ENCODE measurements at regions not wholly inside any gene's neighbourhood (a gene's known extent, or its start where the extent isn't known, plus 50 kb on each side); places are given as distances from the start of the nearest gene placed in this dataset.

- TF ChIP-seq CTCF (IDR thresholded peaks at IDR 0.05; ENCODE audit: borderline replicate concordance, insufficient read depth, low read depth, low read length): no peak
- no peak overlapping the region for H3K4me3 ChIP-seq (ENCODE audit: low read depth, low read length)
These were observed 85.2 kb upstream of the ITGA4 start for GRCh38 chr2:181371782-181372645.

DNA sequence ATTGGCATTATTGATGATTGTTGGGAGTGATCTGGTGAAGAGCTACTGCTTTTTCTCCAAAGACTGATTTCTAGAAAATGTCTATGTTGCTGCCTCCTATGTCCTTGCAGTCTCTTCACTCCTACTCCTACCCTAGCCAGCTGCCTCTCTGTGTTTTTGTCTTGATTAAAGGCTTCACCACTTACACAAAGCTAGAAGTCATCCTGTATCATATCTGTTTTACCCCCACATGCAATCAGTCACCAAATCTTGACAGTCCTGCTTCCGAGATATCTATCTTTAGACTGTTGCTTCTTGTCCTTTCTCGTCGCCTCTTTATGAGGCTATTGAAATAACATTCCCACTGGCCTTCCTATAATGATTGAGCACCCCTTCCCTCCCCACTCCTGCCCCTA, 84.5 kb upstream of the ITGA4 start:
- H3K4me3 ChIP-seq (ENCODE audit: low read depth, low read length): no peak overlapping the region
- no peak for TF ChIP-seq CTCF (IDR thresholded peaks at IDR 0.05; ENCODE audit: borderline replicate concordance, insufficient read depth, low read depth, low read length)

GRCh38 chr2:181374781-181375675, 82.2 kb upstream of the ITGA4 start:
- TF ChIP-seq CTCF (IDR thresholded peaks at IDR 0.05; ENCODE audit: borderline replicate concordance, insufficient read depth, low read depth, low read length): no peak
- H3K4me3 ChIP-seq (ENCODE audit: low read depth, low read length): no peak overlapping the region

GRCh38 chr2:181376442-181376841, 80.7 kb upstream of the ITGA4 start:
- no peak for TF ChIP-seq CTCF (IDR thresholded peaks at IDR 0.05; ENCODE audit: borderline replicate concordance, insufficient read depth, low read depth, low read length)
- H3K4me3 ChIP-seq (ENCODE audit: low read depth, low read length): no peak overlapping the region

DNA sequence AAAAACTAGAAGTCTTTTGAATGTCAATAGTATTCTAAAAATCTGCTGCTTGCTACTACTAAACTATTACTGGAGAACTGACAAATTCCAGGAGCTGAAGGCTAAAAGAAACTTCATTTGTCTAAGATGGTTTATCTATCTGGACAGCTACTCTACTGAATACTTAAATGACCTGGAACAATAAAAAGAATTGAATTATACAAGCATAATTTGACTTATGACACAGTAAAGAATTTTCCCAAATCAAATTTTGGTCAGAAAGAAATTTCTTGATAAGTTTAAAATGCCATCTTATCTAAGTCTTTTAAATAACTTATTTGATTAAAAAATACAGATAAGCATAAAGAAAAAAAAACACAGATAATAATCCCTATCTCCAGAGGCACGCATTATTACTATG, 80.2 kb upstream of the ITGA4 start:
- H3K4me3 ChIP-seq (ENCODE audit: low read depth, low read length): no peak overlapping the region
- TF ChIP-seq CTCF (IDR thresholded peaks at IDR 0.05; ENCODE audit: borderline replicate concordance, insufficient read depth, low read depth, low read length): no peak

DNA sequence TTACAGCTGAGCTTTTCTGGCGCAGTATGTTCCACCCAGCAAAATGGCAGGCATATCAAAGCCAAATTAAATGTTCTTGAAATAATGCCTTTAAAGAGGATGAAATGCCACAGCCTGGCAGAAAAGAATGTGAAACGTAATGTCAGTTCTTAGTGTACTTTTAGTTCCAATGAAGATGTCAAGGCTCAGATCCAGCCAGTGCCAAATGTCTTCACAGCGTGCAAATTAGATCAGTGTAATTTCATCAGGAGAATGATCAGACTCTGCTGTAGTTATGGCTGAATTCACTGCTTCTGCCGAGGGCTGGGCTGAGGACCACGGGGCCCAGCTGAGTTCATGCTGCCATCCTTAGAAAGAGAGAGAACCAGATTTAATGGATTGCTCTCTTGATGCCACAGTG, 78.7 kb upstream of the ITGA4 start:
- H3K4me3 ChIP-seq (ENCODE audit: low read depth, low read length): no peak overlapping the region
- no peak for TF ChIP-seq CTCF (IDR thresholded peaks at IDR 0.05; ENCODE audit: borderline replicate concordance, insufficient read depth, low read depth, low read length)

All from GM12875 (cell line).